Bronchial epithelial cell (primary cell): ENCODE measurements at regions not wholly inside any gene's neighbourhood (a gene's known extent, or its start where the extent isn't known, plus 50 kb on each side); places are given as distances from the start of the nearest gene placed in this dataset.
"Not testable (repeated sequence)": the region's sequence is repeated elsewhere in the genome, so short reads cannot be mapped to it uniquely, and the experiment has no call there.

Source experiments
- DNase-seq: peaks from one replicate; pipeline ENCODE4 v3.0.0-alpha.2; 2010; ENCODE audit warnings: low read depth
- FAIRE-seq: peaks from 2 replicates; lab custom pipeline; 2011; peaks lifted over from hg19 to GRCh38; lab: Jason Lieb, UNC
- H3K27me3 ChIP-seq: 2 replicates; pipeline ENCODE4 v1.5.1; 2011; ENCODE audit warnings: low read length; ENCODE audit not compliant: control insufficient read depth, insufficient read depth
- H3K36me3 ChIP-seq: 2 replicates; pipeline ENCODE4 v1.5.1; 2011; ENCODE audit warnings: low read length; ENCODE audit not compliant: control insufficient read depth, insufficient read depth
- H3K4me3 ChIP-seq: 2 replicates; pipeline ENCODE4 v1.5.1; 2011; ENCODE audit warnings: mild to moderate bottlenecking, low read depth, low read length, control low read depth
- TF ChIP-seq, protein P1 (sequence below): IDR thresholded peaks from 2 replicates; pipeline ENCODE4 v1.5.1; 2011; ENCODE audit warnings: mild to moderate bottlenecking, moderate library complexity, low read length, control low read depth, inconsistent platforms; ENCODE audit not compliant: insufficient read depth, severe bottlenecking

- Histone ChIP-seq H3K27me3 (peaks cover 2% of the 10 kb centered on the region), H3K36me3 (no peaks in the 10 kb centered on the region), H3K4me3 (no peak overlapping the region)
- DNase-seq (no peak), FAIRE-seq (no peak)
- TF ChIP-seq, protein P1, sequence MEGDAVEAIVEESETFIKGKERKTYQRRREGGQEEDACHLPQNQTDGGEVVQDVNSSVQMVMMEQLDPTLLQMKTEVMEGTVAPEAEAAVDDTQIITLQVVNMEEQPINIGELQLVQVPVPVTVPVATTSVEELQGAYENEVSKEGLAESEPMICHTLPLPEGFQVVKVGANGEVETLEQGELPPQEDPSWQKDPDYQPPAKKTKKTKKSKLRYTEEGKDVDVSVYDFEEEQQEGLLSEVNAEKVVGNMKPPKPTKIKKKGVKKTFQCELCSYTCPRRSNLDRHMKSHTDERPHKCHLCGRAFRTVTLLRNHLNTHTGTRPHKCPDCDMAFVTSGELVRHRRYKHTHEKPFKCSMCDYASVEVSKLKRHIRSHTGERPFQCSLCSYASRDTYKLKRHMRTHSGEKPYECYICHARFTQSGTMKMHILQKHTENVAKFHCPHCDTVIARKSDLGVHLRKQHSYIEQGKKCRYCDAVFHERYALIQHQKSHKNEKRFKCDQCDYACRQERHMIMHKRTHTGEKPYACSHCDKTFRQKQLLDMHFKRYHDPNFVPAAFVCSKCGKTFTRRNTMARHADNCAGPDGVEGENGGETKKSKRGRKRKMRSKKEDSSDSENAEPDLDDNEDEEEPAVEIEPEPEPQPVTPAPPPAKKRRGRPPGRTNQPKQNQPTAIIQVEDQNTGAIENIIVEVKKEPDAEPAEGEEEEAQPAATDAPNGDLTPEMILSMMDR, result no peak
These were observed 143.3 kb upstream of the HDDC2 start for GRCh38 chr6:125445054-125445453.

DNA sequence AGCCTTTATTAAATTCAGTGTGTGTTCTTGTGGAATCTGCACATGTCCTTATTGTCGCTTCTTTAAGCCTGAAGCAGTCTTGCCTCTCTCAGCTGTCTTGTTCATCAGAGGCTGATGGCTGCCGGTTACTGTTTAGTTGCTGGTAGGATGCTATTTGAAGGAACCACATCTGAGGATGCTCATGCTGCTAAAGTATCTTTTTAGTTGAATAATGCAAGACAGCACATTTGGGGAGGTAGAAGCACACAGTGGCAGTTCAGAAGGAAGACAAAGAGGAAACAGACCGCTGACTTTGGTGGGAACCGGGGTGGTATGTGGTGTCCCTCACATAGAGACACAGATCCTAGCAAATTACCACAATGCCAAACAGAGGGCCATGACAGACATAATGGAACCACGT lies 144.2 kb upstream of the HDDC2 start:
- DNase-seq, result no peak
- no peak overlapping the region for H3K4me3 ChIP-seq

GRCh38 chr6:125451750-125452149 lies 150.0 kb upstream of the HDDC2 start:
- FAIRE-seq (no peak), DNase-seq (no peak)
- Histone ChIP-seq H3K36me3 (no peaks in the 10 kb centered on the region), H3K4me3 (no peak overlapping the region), H3K27me3 (no peaks in the 10 kb centered on the region)
- TF ChIP-seq, protein P1, result no peak

More for the DNA sequence above, 144.2 kb upstream of the HDDC2 start:
- TF ChIP-seq, protein P1, result no peak
- peak; percentile 79 for FAIRE-seq
- H3K36me3 ChIP-seq, result no peaks in the 10 kb centered on the region
- H3K27me3 ChIP-seq, result peaks cover 2% of the 10 kb centered on the region

DNA sequence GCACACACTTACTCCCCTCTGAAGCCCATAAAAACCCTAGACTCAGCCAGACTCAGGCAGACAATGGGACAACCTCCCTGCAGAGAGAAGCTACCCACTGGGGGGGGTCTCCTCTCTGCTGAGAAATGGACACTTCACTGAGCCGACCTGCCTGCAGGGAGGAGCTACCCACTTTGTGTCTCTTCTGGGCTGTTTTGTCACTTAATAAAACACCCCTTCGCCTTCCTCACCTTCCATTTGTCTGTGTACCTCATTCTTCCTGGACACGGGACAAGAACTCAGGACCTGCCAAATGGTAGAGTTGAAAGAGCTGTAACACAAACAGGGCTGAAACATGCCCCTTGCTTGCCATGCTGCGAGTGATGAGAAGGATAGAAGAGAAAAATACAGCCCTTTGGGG lies 151.7 kb upstream of the HDDC2 start:
- H3K4me3 ChIP-seq, result no peak overlapping the region
- no peak for DNase-seq
- TF ChIP-seq, protein P1, result no peak
- no peaks in the 10 kb centered on the region for H3K27me3 ChIP-seq
- H3K36me3 ChIP-seq, result no peaks in the 10 kb centered on the region
- FAIRE-seq, result no peak

- TF ChIP-seq, protein P1, result no peak
- H3K36me3 ChIP-seq, result no peaks in the 10 kb centered on the region
- FAIRE-seq, result no peak
- H3K4me3 ChIP-seq, result no peak overlapping the region
- H3K27me3 ChIP-seq, result no peaks in the 10 kb centered on the region
- no peak for DNase-seq
These were observed 152.6 kb upstream of the HDDC2 start for GRCh38 chr6:125454351-125454750.

DNA sequence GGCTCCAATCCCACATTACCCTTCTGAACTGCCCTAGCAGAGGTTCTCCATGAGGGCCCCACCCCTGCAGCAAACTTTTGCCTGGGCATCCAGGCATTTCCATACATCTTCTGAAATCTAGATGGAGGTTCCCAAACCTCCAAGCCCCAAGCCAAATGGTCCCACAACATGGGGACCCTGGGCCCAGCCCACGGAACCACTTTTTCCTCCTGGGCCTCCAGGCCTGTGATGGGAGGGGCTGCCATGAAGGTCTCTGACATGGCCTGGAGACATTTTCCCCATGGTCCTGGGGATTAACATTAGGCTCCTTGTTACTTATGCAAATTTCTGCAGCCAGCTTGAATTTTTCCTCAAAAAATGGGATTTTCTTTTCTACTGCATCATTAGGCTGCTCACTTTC lies 156.7 kb upstream of the HDDC2 start:
- not testable (repeated sequence) for DNase-seq, H3K4me3 ChIP-seq, H3K36me3 ChIP-seq, FAIRE-seq, H3K27me3 ChIP-seq

- H3K27me3 ChIP-seq, H3K4me3 ChIP-seq, DNase-seq, H3K36me3 ChIP-seq, FAIRE-seq: not testable (repeated sequence)
These were observed 163.6 kb upstream of the HDDC2 start for GRCh38 chr6:125465332-125465731.
